HG02852 (cell line): ENCODE measurements at regions not wholly inside any gene's neighbourhood (a gene's known extent, or its start where the extent isn't known, plus 50 kb on each side); places are given as distances from the start of the nearest gene placed in this dataset.
"Not testable (repeated sequence)": the region's sequence is repeated elsewhere in the genome, so short reads cannot be mapped to it uniquely, and the experiment has no call there.

Experiments used
- ATAC-seq: cut with Tn5 transposase; IDR thresholded peaks from one replicate; pipeline ENCODE4 v1.9.1; 2021; ENCODE audit warnings: mild to moderate bottlenecking, moderate library complexity; ENCODE audit not compliant: unreplicated experiment

DNA sequence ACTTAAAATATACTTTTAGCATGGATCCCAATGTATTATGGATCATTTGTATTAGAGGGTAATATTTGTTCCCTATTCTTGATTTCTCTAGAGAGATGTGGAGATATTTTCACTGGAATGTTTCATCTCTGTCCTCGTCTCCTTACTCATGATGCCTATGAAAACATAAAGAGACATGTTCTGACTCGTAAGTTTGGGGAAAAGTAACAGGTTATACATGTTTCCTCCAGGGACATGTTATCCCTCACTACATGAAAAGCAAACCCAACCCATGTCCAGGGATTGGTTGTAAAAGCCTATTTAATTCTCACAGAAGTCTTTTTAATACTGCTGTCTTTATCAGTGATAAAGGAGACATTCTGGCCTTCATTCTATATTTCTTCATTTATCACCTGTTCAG lies 621.4 kb downstream of the GABRG1 start:
- ATAC-seq = no peak

DNA sequence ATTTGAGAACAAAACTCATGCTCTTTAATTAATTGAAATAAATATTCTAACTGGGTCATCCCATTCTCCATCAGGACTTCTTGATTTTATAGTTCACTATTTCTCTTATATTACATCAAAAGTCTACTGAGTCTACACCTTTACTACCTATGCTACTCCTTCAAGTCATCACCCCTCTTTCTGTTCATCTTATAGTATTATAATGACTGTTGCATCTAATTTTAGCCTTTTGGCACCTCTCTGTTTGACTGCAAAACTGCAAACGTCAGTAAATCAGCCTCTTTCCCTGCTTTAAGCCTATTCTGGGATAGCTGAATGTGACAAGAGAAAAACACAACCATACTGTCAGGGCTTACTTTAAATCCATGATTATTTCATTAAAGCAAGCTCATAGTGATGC lies 639.1 kb downstream of the GABRG1 start:
- no peak for ATAC-seq

DNA sequence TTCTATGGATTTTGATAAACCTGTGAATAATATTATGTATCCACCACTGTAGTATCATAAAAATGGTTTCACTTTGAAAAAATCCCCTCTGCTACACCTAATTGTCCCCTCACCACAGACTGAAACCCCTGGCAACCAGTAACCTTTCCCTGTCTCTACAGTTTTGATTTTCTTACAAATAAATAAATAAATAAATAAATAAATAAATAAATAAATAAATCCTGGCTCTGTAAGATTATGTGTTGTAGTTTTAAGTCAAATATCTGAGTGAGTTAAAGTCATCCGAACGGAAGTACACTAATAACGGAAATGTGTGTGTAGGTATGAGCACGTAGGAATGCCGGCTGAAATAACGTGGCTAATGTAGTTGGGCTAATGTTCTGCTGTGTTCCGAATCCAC lies 641.5 kb downstream of the GABRG1 start:
- no peak for ATAC-seq

DNA sequence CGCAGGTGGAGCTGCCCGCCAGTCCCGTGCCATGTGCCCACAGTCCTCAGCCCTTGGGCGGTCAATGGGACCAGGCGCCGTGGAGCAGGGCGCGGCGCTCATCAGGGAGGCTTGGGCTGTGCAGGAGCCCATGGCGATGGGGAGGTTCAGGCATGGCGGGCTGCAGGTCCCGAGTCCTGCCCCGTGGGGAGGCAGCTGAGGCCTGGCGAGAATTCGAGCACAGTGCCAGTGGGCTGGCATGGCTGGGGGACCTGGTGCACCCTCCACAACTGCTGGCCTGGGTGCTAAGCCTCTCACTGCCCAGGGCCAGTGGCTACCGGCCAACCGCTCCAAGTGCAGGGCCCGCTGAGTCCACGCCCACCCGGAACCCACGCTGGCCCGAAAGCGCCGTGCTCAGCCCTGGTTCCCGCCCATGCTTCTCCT lies 646.5 kb downstream of the GABRG1 start:
- no peak for ATAC-seq

- peak; percentile 71 for ATAC-seq
Measured at GRCh38 chr4:45475548-45475947, 648.3 kb downstream of the GABRG1 start.

GRCh38 chr4:45472490-45472889 lies 651.4 kb downstream of the GABRG1 start:
- ATAC-seq = no peak

GRCh38 chr4:45471335-45471734 lies 652.5 kb downstream of the GABRG1 start:
- ATAC-seq = no peak

GRCh38 chr4:45467157-45467556 lies 656.7 kb downstream of the GABRG1 start:
- ATAC-seq = no peak

DNA sequence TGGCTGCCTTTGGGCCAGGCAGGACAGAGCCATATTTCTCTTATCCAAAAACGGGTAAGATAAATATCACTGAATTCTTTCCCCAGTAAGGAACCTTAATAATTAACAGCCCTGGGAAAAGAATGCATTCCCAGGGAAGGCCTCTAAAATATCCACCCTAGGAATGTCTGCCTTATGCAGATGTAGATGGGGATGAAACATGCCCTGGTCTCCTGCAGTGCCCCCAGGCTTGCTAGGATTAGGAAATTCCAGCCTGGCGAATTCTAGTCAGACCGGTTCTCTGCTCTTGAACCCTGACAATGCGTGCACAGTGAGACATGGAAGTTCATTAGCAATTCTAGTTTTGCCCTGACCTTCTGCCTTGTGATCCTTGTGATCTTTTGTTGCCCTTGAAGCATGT lies 663.7 kb downstream of the GABRG1 start:
- not testable (repeated sequence) for ATAC-seq

DNA sequence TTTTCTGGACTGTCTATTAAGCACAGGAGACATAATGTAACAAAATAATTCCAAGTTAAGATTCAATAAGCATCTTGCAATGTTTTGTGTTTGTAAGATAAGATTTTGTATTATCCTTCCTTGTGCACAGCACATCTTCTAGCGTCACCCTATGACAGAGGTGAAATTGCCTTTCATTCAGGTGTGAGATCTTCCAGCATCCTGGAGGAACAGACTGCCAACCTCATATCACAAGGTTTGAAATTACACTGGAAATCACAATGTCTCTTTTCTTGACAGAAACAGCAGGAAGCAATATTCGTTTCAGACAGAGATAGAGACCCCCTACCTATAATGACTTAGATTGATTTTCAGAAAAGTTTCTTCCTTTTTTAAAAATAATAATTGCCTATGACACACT lies 668.6 kb downstream of the GABRG1 start:
- no peak for ATAC-seq

DNA sequence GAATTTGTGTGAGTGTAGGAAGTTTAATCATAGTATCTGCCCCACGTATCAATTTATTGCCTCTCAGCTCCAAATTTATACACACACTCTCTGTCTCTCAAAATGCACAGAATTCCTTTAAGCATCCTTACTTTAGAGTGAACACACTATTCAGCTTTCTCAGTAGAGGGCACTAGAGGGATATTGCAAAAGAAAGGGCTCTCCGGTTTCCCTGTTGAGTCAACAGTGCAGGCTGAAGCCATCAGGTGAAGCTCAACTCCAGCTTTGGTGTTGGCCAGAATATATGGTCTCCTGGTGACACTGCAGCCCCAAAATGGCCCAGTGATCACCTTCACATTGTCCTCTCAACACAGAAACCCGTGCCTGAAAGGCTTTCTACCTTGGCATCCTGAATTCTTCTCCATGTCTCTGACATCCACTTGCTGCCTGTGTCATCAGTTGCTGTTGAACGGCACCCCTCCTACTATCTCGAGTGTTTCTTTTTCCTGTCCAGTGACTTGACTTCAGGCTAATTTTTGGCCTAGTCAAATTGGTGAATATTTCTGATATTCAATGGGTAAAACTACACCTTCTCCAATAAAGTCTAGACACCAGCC lies 670.5 kb downstream of the GABRG1 start:
- peak; percentile 81 for ATAC-seq

- ATAC-seq = no peak
Measured at GRCh38 chr4:45442466-45442865, 681.4 kb downstream of the GABRG1 start.

DNA sequence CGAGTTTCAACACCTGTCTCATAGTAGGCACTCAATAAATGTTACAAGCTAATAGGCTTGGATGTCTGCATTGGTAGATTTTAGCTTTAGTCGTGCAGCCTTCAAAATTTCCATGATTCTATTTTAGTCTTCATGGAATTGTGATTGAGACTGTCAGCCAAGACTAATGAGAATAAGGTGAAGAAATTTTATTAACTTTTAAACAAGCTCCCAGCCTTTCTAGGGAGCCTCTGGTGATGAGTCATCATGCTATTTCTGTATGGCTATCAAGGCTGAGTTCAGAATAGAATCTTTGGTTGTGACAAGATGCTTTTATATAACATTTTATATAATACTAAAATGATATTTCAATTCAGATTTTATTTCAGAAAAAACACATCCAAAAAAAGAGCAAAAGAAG lies 685.8 kb downstream of the GABRG1 start:
- no peak for ATAC-seq

GRCh38 chr4:45437381-45437780 lies 686.5 kb downstream of the GABRG1 start:
- no peak for ATAC-seq

DNA sequence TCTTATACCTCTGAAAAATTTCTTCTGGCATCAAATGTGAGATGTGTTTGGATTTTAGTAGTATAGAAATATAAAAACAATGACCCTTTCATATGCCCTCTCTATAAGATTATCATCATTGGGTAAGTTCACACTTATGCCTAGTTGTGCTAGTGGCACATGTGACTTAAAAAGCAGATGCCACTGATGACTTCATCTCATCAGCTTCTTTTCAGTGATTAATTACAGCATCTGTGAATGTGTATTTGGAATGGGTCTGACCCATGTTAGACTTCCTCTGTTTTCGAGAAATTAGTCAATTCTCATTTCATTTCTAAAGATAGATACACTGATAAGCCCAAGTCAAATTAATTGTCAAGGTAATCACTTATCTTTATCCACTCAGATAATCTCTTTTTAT lies 698.7 kb downstream of the GABRG1 start:
- no peak for ATAC-seq

GRCh38 chr4:45423896-45424295 lies 697.5 kb upstream of the GNPDA2 start:
- no peak for ATAC-seq

DNA sequence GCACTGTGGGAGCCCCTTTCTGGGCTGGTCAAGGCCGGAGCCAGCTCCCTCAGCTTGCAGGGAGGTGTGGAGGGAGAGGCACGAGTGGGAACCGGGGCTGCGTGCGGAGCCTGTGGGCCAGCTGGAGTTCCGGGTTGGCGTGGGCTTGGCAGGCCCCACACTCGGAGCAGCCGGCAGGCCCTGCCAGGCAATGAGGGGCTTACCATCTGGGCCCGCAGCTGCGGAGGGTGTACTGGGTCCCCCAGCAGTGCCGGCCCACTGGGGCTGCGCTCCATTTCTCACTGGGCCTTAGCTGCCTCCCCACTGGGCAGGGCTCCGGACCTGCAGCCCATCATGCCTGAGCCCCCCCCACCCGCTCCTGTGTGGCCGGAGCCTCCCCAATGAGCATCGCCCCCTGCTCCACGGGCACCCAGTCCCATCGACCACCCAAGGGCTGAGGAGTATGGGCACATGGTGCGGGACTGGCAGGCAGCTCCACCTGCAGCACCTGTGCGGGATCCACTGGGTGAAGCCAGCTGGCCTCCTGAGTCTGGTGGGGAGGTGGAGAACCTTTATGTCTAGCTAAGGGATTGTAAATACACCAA lies 693.8 kb upstream of the GNPDA2 start:
- not testable (repeated sequence) for ATAC-seq

DNA sequence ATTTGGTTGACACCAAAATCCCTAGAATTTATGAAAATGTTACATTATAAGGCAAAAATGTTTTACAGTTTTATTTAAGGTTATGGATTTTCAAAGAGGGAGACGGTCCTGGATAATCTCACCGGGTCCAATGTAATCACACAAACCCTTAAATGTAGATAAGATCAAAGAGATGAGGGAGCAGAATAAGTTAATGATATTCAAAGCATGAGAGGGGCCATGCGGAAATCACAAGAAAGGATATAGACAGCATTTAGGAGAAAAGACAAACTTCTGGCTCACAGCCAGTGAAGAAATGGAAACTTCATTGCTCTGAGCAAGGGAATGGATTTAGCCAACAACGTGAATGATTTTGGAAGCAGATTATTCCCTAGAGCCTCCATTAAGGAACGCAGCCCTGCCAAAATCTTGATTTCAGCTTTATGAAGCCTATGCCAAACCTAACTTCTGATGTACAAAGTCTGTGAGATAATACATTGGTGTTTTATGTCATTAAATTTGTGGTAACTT lies 684.4 kb upstream of the GNPDA2 start:
- ATAC-seq = no peak

- no peak for ATAC-seq
Measured at GRCh38 chr4:45409536-45409935, 683.2 kb upstream of the GNPDA2 start.

DNA sequence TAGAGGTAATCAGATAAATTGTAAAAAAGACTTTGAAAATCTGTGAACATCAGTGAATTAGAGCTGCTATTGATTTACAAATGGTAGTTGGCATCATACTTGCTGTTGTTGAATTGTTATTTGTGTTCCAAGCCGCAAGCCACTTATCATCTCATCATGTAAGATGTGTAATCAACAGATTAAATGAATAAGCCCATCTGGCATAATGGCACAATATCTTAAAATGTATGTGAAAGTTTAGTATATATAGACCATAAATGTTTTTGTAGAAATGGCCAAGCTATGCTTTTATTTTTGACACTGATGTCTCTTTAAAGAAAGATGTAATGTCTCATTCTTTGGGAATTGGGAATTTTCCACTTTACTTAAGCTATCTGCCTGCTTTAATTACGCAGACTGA lies 682.6 kb upstream of the GNPDA2 start:
- ATAC-seq = no peak

- ATAC-seq = no peak
Measured at GRCh38 chr4:45399116-45399515, 672.8 kb upstream of the GNPDA2 start.

DNA sequence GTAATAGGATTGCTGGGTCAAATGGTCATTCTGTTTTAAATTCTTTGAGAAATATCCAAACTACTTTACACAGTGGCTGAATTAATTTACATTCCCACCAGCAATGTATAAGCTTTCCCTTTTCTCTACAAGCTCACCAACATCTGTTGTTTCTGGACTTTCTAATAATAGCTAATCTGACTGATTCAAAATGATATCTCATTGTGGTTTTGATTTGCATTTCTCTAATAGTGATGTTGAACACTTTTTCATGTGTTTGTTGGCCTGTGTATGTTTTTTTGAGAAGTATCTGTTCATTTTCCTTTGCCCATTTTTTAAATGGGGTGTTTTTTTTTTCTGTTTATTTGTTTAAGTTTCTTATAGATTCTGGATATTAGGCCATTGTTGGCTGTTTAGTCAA lies 659.0 kb upstream of the GNPDA2 start:
- no peak for ATAC-seq

- ATAC-seq = no peak
Measured at GRCh38 chr4:45370408-45370807, 644.1 kb upstream of the GNPDA2 start.
